ENCODE measurements at regions not wholly inside any gene's neighbourhood (a gene's known extent, or its start where the extent isn't known, plus 50 kb on each side); places are given as distances from the start of the nearest gene placed in this dataset.

DNA sequence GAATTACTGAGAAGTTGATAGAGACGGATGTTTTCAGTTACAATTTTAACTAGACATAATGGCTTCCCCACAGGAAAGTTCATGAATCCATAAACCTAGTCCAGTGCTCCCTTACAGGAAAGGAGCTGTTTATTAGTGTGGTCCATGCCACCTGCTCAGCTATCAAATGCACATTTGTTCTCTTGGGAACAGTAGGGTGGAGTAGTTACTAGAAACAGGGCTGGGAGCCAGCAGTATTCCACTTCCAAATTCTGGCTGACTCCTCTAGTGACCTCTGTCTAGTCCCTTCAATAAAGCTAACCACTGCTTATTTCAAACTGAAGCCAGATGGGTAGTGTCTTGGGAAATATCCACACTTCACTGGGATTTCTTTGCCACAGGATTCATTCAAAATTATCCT lies 88.4 kb upstream of the TLL1 start:
- TF ChIP-seq, protein P1, sequence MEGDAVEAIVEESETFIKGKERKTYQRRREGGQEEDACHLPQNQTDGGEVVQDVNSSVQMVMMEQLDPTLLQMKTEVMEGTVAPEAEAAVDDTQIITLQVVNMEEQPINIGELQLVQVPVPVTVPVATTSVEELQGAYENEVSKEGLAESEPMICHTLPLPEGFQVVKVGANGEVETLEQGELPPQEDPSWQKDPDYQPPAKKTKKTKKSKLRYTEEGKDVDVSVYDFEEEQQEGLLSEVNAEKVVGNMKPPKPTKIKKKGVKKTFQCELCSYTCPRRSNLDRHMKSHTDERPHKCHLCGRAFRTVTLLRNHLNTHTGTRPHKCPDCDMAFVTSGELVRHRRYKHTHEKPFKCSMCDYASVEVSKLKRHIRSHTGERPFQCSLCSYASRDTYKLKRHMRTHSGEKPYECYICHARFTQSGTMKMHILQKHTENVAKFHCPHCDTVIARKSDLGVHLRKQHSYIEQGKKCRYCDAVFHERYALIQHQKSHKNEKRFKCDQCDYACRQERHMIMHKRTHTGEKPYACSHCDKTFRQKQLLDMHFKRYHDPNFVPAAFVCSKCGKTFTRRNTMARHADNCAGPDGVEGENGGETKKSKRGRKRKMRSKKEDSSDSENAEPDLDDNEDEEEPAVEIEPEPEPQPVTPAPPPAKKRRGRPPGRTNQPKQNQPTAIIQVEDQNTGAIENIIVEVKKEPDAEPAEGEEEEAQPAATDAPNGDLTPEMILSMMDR (IDR thresholded peaks at IDR 0.05; ENCODE audit: insufficient read depth, low read length, severe bottlenecking) = no peak
- DNase-seq (ENCODE audit: low read depth) (no peak), FAIRE-seq (no peak)
- Histone ChIP-seq H3K36me3 (ENCODE audit: control insufficient read depth, insufficient read depth, low read length) (no peaks in the 10 kb centered on the region), H3K4me3 (ENCODE audit: low read depth, low read length) (no peak overlapping the region), H3K27me3 (ENCODE audit: control insufficient read depth, insufficient read depth, low read length) (no peaks in the 10 kb centered on the region)

DNA sequence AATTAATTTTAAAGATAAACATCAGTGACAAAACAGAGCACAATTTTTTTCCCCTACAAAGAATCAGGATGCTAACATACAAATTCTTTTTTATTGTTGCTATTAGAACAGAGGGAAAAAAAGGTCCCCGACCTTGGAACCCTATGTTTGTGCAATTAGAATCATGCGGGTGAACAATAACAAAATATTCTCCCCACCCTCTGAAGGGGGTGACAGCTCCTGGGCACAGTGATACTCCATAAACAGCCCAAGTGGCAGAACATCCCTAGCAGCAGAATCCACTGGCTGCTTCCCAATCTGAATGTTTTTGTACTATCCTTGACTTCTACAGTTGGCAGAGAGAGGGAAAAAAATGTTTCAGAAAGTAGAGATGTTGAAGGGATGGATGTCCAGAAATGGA lies 87.7 kb upstream of the TLL1 start:
- Histone ChIP-seq H3K36me3 (ENCODE audit: control insufficient read depth, insufficient read depth, low read length) (no peaks in the 10 kb centered on the region), H3K27me3 (ENCODE audit: control insufficient read depth, insufficient read depth, low read length) (no peaks in the 10 kb centered on the region), H3K4me3 (ENCODE audit: low read depth, low read length) (no peak overlapping the region)
- FAIRE-seq = no peak
- no peak for DNase-seq (ENCODE audit: low read depth)
- TF ChIP-seq, protein P1 (IDR thresholded peaks at IDR 0.05; ENCODE audit: insufficient read depth, low read length, severe bottlenecking) = no peak

DNA sequence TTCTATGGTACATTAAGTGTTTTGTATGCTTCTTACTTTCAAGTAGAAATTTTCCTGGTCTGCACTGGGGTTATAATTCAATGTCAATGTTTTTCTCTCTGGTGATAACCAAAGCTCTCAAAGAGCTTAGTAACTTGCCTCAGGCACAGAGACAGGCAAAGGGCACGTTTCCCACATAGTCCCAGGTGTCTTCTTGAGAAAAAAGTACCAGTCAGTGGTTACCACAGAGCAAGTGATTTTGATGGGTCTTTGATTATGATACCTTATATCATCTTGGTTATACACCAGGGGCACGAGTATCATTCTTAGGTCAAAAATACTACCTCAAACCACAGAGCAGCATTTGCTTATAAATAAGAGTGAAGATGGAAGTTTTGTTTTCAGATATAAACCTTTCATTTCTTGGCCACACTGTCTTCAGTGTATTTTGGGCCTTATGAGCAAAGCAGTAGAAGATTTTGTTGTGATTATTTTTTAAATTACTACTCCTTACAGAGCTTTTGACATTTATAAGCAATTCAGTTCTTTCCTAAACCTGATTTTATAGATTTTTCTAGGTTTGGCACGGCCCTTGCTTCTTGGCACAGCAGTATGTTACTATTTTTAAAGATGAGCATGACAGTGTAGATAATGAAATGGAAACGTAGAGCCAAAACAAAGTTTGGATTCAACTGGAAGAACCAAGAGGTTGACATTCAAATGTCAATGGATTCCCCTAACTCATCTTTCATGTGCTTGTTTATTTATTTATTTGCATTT lies 85.3 kb upstream of the TLL1 start:
- no peak for FAIRE-seq
- Histone ChIP-seq H3K27me3 (ENCODE audit: control insufficient read depth, insufficient read depth, low read length) (no peaks in the 10 kb centered on the region), H3K36me3 (ENCODE audit: control insufficient read depth, insufficient read depth, low read length) (no peaks in the 10 kb centered on the region), H3K4me3 (ENCODE audit: low read depth, low read length) (no peak overlapping the region)
- peak; percentile 14 for DNase-seq (ENCODE audit: low read depth)
- TF ChIP-seq, protein P1 (IDR thresholded peaks at IDR 0.05; ENCODE audit: insufficient read depth, low read length, severe bottlenecking) = no peak

GRCh38 chr4:165788686-165789463 lies 84.2 kb upstream of the TLL1 start:
- Histone ChIP-seq H3K4me3 (ENCODE audit: low read depth, low read length) (no peak overlapping the region), H3K36me3 (ENCODE audit: control insufficient read depth, insufficient read depth, low read length) (no peaks in the 10 kb centered on the region), H3K27me3 (ENCODE audit: control insufficient read depth, insufficient read depth, low read length) (no peaks in the 10 kb centered on the region)
- DNase-seq (ENCODE audit: low read depth) = no peak
- TF ChIP-seq, protein P1 (IDR thresholded peaks at IDR 0.05; ENCODE audit: insufficient read depth, low read length, severe bottlenecking) = no peak
- no peak for FAIRE-seq

GRCh38 chr4:165793236-165793635 lies 79.8 kb upstream of the TLL1 start:
- Histone ChIP-seq H3K4me3 (ENCODE audit: low read depth, low read length) (no peak overlapping the region), H3K36me3 (ENCODE audit: control insufficient read depth, insufficient read depth, low read length) (no peaks in the 10 kb centered on the region), H3K27me3 (ENCODE audit: control insufficient read depth, insufficient read depth, low read length) (no peaks in the 10 kb centered on the region)
- FAIRE-seq = no peak
- TF ChIP-seq, protein P1 (IDR thresholded peaks at IDR 0.05; ENCODE audit: insufficient read depth, low read length, severe bottlenecking) = no peak
- DNase-seq (ENCODE audit: low read depth) = no peak
